Esophagus squamous epithelium (tissue), 5 donors: ENCODE measurements at regions not wholly inside any gene's neighbourhood (a gene's known extent, or its start where the extent isn't known, plus 50 kb on each side); places are given as distances from the start of the nearest gene placed in this dataset.

Experiments
- DNase-seq: peaks from one replicate; lab custom pipeline; 2025; lab: John Stamatoyannopoulos, UW
- H3K27ac ChIP-seq, 4 donors: fragments of 200-600 bp; sonication (generic); one replicate each; pipeline ENCODE4 v1.5.1; 2016 to 2019; ENCODE audit warnings: mild to moderate bottlenecking in 1 of 4
- H3K27me3 ChIP-seq, 4 donors: fragments of 200-600 bp; sonication (generic); 1 replicate in 3 of 4; 2 replicates in 1 of 4; pipeline versions ENCODE4 v1.5.1 to v1.6.0; 2017 to 2021; ENCODE audit warnings: antibody characterized with exemption in 1 of 4
- H3K36me3 ChIP-seq, 3 donors: fragments of 200-600 bp; sonication (generic); one replicate each; pipeline ENCODE4 v1.5.1; 2016 to 2019
- H3K4me1 ChIP-seq, 3 donors: fragments of 200-600 bp; sonication (generic); one replicate each; pipeline ENCODE4 v1.5.1; 2017 to 2019
- H3K4me3 ChIP-seq, 4 donors: fragments of 200-600 bp; sonication (generic); 1 replicate in 3 of 4; 2 replicates in 1 of 4; pipeline ENCODE4 v1.5.1; 2016 to 2019; ENCODE audit warnings: mild to moderate bottlenecking in 2 of 4, moderate library complexity in 1 of 4
- H3K9me3 ChIP-seq, 3 donors: fragments of 200-600 bp; sonication (generic); one replicate each; pipeline ENCODE4 v1.5.1; 2016 to 2019
- POLR2A ChIP-seq, 4 donors: fragments of 450-650 bp; IDR thresholded peaks; one replicate each; pipeline ENCODE4 v1.6.1; 2017; ENCODE audit warnings: antibody characterized with exemption in 4 of 4, mild to moderate bottlenecking in 4 of 4, moderate library complexity in 3 of 4
- WGBS, 2 donors: methylation state at CpG; one replicate each; pipeline ENCODE4 v1.1.5; 2018; 5-methylcytosine and 5-hydroxymethylcytosine counted together
- intact Hi-C: fragments of 100-400 bp; cut with DNase I; formaldehyde crosslinking; loops from one replicate; pipeline ENCODE4 v1.15.0; 2022
- TF ChIP-seq, protein P1 (sequence below), 6 experiments: fragments of 450-650 bp in 4 of 6; fragments of 200-600 bp in 2 of 6; sonication (generic) in 2 of 6; IDR thresholded peaks; one replicate each; pipeline ENCODE4 v1.5.1; 2016 to 2019; ENCODE audit warnings: antibody characterized with exemption in 6 of 6, mild to moderate bottlenecking in 4 of 6, moderate library complexity in 4 of 6
- donor health status: DM: yes; HTN: yes; CAD: no.

DNA sequence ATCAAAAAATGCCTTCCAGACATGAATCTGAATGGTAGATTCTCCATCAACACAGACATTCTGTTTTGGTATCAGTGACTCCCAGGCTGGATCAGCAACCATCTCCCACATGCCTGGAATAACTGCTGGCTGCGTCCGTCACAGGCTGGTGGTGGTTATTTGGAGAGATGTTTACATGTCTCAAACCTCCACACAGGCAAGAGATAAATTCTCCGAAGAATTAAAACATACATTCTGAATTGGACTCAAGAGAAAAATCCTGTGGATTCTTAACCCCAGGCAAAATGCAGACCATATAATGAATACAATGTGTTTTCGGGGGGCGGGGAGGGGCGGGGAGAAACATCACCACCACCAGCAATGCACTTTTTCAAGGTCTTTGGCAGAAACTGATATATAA lies 108.2 kb downstream of the THBS2 start:
- intact Hi-C loops, result no loop called here
- H3K9me3 ChIP-seq, result no peaks in the 10 kb centered on the region
- peaks cover 0 to 20% (median 0%) of the 10 kb centered on the region in 3 donors for H3K4me1 ChIP-seq
- H3K4me3 ChIP-seq, result no peak overlapping the region
- no peaks in the 10 kb centered on the region for H3K36me3 ChIP-seq
- 85 to 89% methylated on average over 6 of the region's 6 CpGs for WGBS, 2 donors
- TF ChIP-seq, protein P1, sequence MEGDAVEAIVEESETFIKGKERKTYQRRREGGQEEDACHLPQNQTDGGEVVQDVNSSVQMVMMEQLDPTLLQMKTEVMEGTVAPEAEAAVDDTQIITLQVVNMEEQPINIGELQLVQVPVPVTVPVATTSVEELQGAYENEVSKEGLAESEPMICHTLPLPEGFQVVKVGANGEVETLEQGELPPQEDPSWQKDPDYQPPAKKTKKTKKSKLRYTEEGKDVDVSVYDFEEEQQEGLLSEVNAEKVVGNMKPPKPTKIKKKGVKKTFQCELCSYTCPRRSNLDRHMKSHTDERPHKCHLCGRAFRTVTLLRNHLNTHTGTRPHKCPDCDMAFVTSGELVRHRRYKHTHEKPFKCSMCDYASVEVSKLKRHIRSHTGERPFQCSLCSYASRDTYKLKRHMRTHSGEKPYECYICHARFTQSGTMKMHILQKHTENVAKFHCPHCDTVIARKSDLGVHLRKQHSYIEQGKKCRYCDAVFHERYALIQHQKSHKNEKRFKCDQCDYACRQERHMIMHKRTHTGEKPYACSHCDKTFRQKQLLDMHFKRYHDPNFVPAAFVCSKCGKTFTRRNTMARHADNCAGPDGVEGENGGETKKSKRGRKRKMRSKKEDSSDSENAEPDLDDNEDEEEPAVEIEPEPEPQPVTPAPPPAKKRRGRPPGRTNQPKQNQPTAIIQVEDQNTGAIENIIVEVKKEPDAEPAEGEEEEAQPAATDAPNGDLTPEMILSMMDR (IDR thresholded peaks at IDR 0.05), result no peak
- no peak for TF ChIP-seq POLR2A (IDR thresholded peaks at IDR 0.05)
- H3K27ac ChIP-seq, result peak overlapping the region in 3 of 4 donors; percentile 44 to 62 (median 61)
- H3K27me3 ChIP-seq, result no peaks in the 10 kb centered on the region
- no peak for DNase-seq

DNA sequence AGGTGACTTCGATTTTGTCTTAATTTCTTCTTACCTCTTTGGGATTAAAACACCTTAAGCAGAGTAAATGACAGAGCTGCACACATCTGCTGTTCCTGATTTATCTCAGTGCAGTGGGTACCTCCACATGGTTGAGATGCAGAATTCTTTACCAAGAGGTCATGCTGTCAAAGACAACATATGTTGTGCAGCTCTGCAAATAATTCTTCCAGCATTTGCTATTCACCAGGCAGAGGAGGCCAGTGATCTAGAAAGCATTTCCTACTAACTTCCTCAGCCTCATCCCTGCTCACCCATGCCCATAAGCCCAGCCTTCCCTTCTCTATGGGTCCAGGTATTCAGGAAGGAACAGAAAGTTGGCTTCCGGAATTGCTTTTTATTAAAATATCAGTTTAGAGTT lies 109.3 kb downstream of the THBS2 start:
- intact Hi-C loops, result no loop called here
- no peaks in the 10 kb centered on the region for H3K36me3 ChIP-seq
- no peak for TF ChIP-seq POLR2A (IDR thresholded peaks at IDR 0.05)
- TF ChIP-seq, protein P1 (IDR thresholded peaks at IDR 0.05), result no peak
- no peaks in the 10 kb centered on the region for H3K27me3 ChIP-seq
- DNase-seq, result no peak
- H3K9me3 ChIP-seq, result no peaks in the 10 kb centered on the region
- 84% methylated on average over 2 of the region's 2 CpGs for WGBS, 2 donors
- H3K4me3 ChIP-seq, result no peak overlapping the region
- no peak overlapping the region for H3K27ac ChIP-seq
- peaks cover 0 to 20% (median 0%) of the 10 kb centered on the region in 3 donors for H3K4me1 ChIP-seq

DNA sequence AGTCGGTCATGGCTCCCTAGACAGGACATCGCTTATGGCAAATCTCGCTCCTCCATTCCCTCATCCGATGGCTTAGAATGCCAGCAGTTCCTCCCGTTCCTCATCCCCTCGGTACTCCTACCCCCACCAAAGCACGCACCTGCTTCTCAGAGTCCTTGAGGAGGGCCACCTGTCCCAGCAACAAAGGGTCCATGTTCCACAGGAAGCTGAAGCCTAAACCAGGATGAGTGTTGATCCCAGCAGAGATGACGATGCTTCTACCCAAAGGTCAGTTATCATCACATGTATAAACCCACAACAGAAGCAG lies 111.2 kb downstream of the THBS2 start:
- peaks cover 0 to 20% (median 0%) of the 10 kb centered on the region in 3 donors for H3K4me1 ChIP-seq
- no peak for DNase-seq
- H3K4me3 ChIP-seq, result no peak overlapping the region
- no peaks in the 10 kb centered on the region for H3K27me3 ChIP-seq
- intact Hi-C loops, result no loop called here
- 62 to 94% methylated on average over 6 to 8 of the region's 8 CpGs for WGBS, 2 donors
- peak overlapping the region in 3 of 4 donors; percentile 63 to 74 (median 74) for H3K27ac ChIP-seq
- H3K9me3 ChIP-seq, result no peaks in the 10 kb centered on the region
- H3K36me3 ChIP-seq, result no peaks in the 10 kb centered on the region
- TF ChIP-seq, protein P1 (IDR thresholded peaks at IDR 0.05), result no peak
- no peak for TF ChIP-seq POLR2A (IDR thresholded peaks at IDR 0.05)

DNA sequence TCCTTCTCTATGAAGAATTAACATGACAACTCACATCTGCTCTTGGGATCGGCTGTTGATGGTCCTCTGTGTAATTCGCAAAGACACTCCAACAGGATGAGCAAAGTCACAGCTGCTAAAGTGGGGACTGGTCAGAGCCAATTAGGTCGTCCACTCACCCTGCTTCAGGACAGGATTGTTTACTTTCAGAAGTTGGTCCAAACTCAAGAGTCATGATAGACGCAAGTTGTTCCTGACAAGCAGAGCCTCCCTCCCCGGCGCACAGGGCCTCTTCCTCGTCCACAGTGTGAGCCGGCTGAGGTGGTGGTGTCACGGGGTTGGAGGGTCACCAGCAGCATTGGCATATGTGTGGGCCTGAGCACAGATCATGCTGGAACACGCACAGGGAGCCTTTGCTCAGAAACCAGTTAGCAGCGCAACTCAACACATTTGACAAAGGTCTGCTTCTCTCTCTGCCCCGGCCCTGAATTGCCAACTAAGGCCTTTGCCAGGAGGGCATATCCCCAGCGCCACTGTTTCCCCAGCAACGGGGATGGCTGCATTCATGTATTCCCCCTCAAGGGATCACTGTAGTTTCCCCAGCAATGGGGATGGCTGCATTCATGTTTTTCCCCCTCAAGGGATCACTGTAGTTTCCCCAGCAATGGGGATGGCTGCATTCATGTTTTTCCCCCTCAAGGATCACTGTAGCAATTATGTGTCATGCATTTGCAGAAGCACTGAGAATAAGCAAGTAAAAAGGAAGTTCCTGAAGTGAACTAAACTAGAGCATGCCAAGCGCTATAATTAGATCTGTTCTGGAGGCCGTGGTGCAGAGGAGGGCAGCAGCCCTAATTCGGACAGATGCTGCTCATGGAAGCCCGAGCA lies 111.7 kb downstream of the THBS2 start:
- TF ChIP-seq POLR2A (IDR thresholded peaks at IDR 0.05), result no peak
- TF ChIP-seq, protein P1 (IDR thresholded peaks at IDR 0.05), result no peak
- intact Hi-C loops, result no loop called here
- Histone ChIP-seq H3K9me3 (no peaks in the 10 kb centered on the region), H3K4me3 (no peak overlapping the region), H3K27ac (peak overlapping the region; percentile 20 to 74 (median 68)), H3K4me1 (peaks cover 0 to 20% (median 0%) of the 10 kb centered on the region in 3 donors), H3K27me3 (no peaks in the 10 kb centered on the region), H3K36me3 (no peaks in the 10 kb centered on the region)
- 35 to 58% methylated on average over 13 to 16 of the region's 18 CpGs for WGBS, 2 donors
- no peak for DNase-seq

DNA sequence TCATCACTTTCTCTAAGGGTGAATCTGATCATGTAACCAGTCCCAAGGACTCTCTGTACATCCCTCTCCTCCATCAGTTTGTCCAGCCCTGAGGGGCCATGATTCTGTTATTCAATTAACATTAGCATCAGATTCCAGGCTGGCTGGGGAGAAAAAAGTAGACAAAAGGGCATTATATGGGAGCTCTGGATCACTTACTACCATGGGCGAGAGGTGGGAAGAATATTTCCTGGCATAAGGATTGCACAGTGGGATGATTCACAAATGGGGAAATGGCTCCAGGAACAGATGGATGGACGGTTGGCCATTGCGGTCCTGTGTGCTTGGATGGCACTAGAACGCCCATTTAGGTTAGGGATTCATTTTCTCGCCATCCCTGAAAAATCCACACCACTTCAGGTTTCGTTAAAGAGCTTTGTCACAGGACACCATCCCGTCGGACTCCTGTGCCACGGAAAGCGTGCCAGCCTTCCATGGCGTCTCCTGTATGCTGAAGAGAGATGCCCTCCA lies 112.6 kb downstream of the THBS2 start:
- no peak for DNase-seq
- intact Hi-C loops, result no loop called here
- H3K4me1 ChIP-seq, result peaks cover 0 to 20% (median 0%) of the 10 kb centered on the region in 3 donors
- peak overlapping the region in 3 of 4 donors; percentile 63 to 74 (median 69) for H3K27ac ChIP-seq
- H3K27me3 ChIP-seq, result no peaks in the 10 kb centered on the region
- WGBS, 2 donors, result 79 to 84% methylated on average over 10 to 11 of the region's 11 CpGs
- H3K9me3 ChIP-seq, result no peaks in the 10 kb centered on the region
- no peak overlapping the region for H3K4me3 ChIP-seq
- no peaks in the 10 kb centered on the region for H3K36me3 ChIP-seq
- TF ChIP-seq, protein P1 (IDR thresholded peaks at IDR 0.05), result no peak
- TF ChIP-seq POLR2A (IDR thresholded peaks at IDR 0.05), result no peak
